ENCODE measurements at regions not wholly inside any gene's neighbourhood (a gene's known extent, or its start where the extent isn't known, plus 50 kb on each side); places are given as distances from the start of the nearest gene placed in this dataset.

DNA sequence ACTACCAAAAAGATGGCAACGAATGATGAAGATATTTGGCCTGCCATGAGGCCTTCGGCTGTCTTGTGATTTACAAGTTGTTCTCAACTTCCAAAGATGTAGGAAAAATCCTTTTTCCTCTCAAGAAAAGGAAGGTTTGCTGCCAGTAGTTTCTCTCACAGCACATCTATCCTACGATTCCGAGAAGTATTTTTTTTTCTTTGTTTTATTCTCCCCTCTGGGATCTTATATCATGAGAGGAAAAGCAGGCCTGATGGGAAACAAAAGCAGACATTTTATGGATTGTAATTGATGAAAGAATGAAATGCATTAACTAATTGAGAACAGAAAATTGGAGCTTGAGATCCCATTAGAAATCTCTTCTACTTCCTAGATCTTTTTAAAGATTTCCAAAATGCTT, 1197.9 kb upstream of the SEL1L start:
- Histone ChIP-seq H3K36me3 (ENCODE audit: control insufficient read depth in 2 of 2, extremely low read depth in 1 of 2, insufficient read depth in 2 of 2, low read length in 2 of 2) (no peaks in the 10 kb centered on the region), H2AFZ (ENCODE audit: low read depth, low read length) (no peak overlapping the region), H3K79me2 (ENCODE audit: control insufficient read depth, insufficient read depth, low read length) (no peaks in the 10 kb centered on the region), H4K20me1 (replicated peaks; ENCODE audit: control insufficient read depth, extremely low read depth, insufficient read depth, low read length) (no peaks in the 10 kb centered on the region), H3K4me1 (ENCODE audit: control insufficient read depth, extremely low read depth, insufficient read depth, low read length) (no peaks in the 10 kb centered on the region), H3K9ac (replicated peaks; ENCODE audit: extremely low read depth, insufficient read depth, low read length) (no peak overlapping the region), H3K4me3 (replicated peaks in 1 of 3; ENCODE audit: insufficient read depth in 1 of 3, low read depth in 1 of 3, low read length in 3 of 3) (no peak overlapping the region), H3K27me3 (ENCODE audit: control insufficient read depth in 2 of 2, insufficient read depth in 2 of 2, low read length in 2 of 2) (no peaks in the 10 kb centered on the region), H3K4me2 (ENCODE audit: insufficient read depth, low read length) (no peak overlapping the region), H3K27ac (ENCODE audit: insufficient read depth, low read depth, low read length) (no peak overlapping the region), H3K9me3 (replicated peaks; ENCODE audit: control insufficient read depth, insufficient read depth, low read length) (no peaks in the 10 kb centered on the region), H3K9me1 (replicated peaks; ENCODE audit: control insufficient read depth, extremely low read depth, insufficient read depth, low read length) (no peaks in the 10 kb centered on the region)
- POLR2A ChIA-PET = no interaction called here
- BruUV-seq (replicated peaks) = no TSS peak
- TF ChIP-seq JUN (IDR thresholded peaks at IDR 0.05; ENCODE audit: borderline replicate concordance, insufficient read depth, insufficient read length, low read depth) = no peak
- TF ChIP-seq, protein P1, sequence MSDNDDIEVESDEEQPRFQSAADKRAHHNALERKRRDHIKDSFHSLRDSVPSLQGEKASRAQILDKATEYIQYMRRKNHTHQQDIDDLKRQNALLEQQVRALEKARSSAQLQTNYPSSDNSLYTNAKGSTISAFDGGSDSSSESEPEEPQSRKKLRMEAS (IDR thresholded peaks at IDR 0.05; ENCODE audit: insufficient read depth, insufficient read length) = no peak
- no peak for TF ChIP-seq POLR2AphosphoS5 (IDR thresholded peaks at IDR 0.05; ENCODE audit: insufficient read depth, low read depth, low read length)
- no peak for TF ChIP-seq MYC (IDR thresholded peaks at IDR 0.05; ENCODE audit: low read depth, low read length)
- TF ChIP-seq POLR2A (IDR thresholded peaks at IDR 0.05; ENCODE audit: low read depth, low read length) = no peak
- no peak for TF ChIP-seq FOS (IDR thresholded peaks at IDR 0.05; ENCODE audit: borderline replicate concordance, insufficient read depth, low read length)
- TF ChIP-seq GATA2 (IDR thresholded peaks at IDR 0.05; ENCODE audit: insufficient read depth, insufficient read length, low read depth, low read length) = no peak
- no peak for TF ChIP-seq EZH2 (IDR thresholded peaks at IDR 0.05; ENCODE audit: borderline replicate concordance, low read depth, low read length, severe bottlenecking)
- TF ChIP-seq, protein P2, sequence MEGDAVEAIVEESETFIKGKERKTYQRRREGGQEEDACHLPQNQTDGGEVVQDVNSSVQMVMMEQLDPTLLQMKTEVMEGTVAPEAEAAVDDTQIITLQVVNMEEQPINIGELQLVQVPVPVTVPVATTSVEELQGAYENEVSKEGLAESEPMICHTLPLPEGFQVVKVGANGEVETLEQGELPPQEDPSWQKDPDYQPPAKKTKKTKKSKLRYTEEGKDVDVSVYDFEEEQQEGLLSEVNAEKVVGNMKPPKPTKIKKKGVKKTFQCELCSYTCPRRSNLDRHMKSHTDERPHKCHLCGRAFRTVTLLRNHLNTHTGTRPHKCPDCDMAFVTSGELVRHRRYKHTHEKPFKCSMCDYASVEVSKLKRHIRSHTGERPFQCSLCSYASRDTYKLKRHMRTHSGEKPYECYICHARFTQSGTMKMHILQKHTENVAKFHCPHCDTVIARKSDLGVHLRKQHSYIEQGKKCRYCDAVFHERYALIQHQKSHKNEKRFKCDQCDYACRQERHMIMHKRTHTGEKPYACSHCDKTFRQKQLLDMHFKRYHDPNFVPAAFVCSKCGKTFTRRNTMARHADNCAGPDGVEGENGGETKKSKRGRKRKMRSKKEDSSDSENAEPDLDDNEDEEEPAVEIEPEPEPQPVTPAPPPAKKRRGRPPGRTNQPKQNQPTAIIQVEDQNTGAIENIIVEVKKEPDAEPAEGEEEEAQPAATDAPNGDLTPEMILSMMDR (IDR thresholded peaks at IDR 0.05; ENCODE audit: extremely low read depth in 1 of 2, insufficient read depth in 1 of 2, low read depth in 1 of 2, low read length in 2 of 2) = no peak
- intact Hi-C loops (cut with micrococcal nuclease) = no loop called here
- dilution Hi-C loops (cut with MboI; ENCODE audit: extremely low pct_ligation_motif_present, low sequenced_read_pairs) = no loop called here
- FAIRE-seq (no peak), DNase-seq (ENCODE audit: low read depth, low spot score) (no peak)
- CTCF ChIA-PET = no interaction called here
